ENCODE measurements at regions not wholly inside any gene's neighbourhood (a gene's known extent, or its start where the extent isn't known, plus 50 kb on each side); places are given as distances from the start of the nearest gene placed in this dataset.

- Mint-ChIP-seq H3K9me3 (peaks cover 22 to 27% of the 10 kb centered on the region in 2 experiments; a peak in 4 of 5 replicates), H3K4me3 (no peak overlapping the region), H3K27me3 (ENCODE audit: low read depth) (no peaks in the 10 kb centered on the region; the same call in 1 of the 2 replicates), H3K27ac (no peak overlapping the region), H3K4me1 (peaks cover 8 to 14% of the 10 kb centered on the region in 2 experiments), H3K36me3 (ENCODE audit: insufficient read depth in 1 of 3, low read depth in 3 of 3) (peaks cover 11 to 28% (median 12%) of the 10 kb centered on the region in 3 experiments)
- DNase-seq: no peak
- Histone ChIP-seq H3K56ac (ENCODE audit: insufficient read length, low read depth, low read length) (no peak overlapping the region), H4K20me1 (ENCODE audit: control insufficient read depth, insufficient read depth, insufficient read length) (no peaks in the 10 kb centered on the region), H3K14ac (ENCODE audit: insufficient read depth, low read length) (no peak overlapping the region), H3T11ph (ENCODE audit: low read length) (no peak overlapping the region), H3K79me2 (ENCODE audit: insufficient read depth, low read length) (no peaks in the 10 kb centered on the region), H2BK15ac (ENCODE audit: low read depth, low read length) (no peak overlapping the region), H2BK5ac (ENCODE audit: insufficient read length, low read length) (no peak overlapping the region), H3K79me1 (ENCODE audit: insufficient read depth, low read depth, low read length, poor library complexity, severe bottlenecking) (no peaks in the 10 kb centered on the region), H3K4ac (ENCODE audit: low read depth, low read length) (no peak overlapping the region), H4K91ac (ENCODE audit: insufficient read length, low read depth, low read length) (no peak overlapping the region), H3K23ac (ENCODE audit: insufficient read length, low read depth, low read length) (no peak overlapping the region), H3K4me1 (ENCODE audit: insufficient read depth, low read length) (no peaks in the 10 kb centered on the region; the same call in 1 of the 2 replicates), H2AK5ac (ENCODE audit: insufficient read length, low read length) (no peak overlapping the region), H2BK20ac (ENCODE audit: low read depth, low read length, poor library complexity, severe bottlenecking) (no peak overlapping the region), H4K8ac (replicated peaks; ENCODE audit: insufficient read length, low read depth, low read length) (no peak overlapping the region), H3K27me3 (ENCODE audit: insufficient read depth, low read length) (no peaks in the 10 kb centered on the region), H2AFZ (ENCODE audit: low read length) (no peak overlapping the region), H3K4me2 (ENCODE audit: insufficient read depth, insufficient read length, low read length) (no peak overlapping the region), H3K23me2 (ENCODE audit: insufficient read length, low read depth, low read length, poor library complexity, severe bottlenecking) (no peaks in the 10 kb centered on the region), H2BK120ac (ENCODE audit: low read depth, low read length, poor library complexity, severe bottlenecking) (no peak overlapping the region), H4K5ac (ENCODE audit: insufficient read length, low read depth, low read length) (no peak overlapping the region), H3K9ac (ENCODE audit: extremely low read depth, insufficient read length, low read length) (no peak overlapping the region), H3K27ac (ENCODE audit: insufficient read length, low read depth, low read length) (no peak overlapping the region), H3K9me3 (ENCODE audit: control insufficient read depth, low read depth, low read length) (no peaks in the 10 kb centered on the region), H3K18ac (ENCODE audit: insufficient read length, low read depth, low read length) (no peak overlapping the region), H2BK12ac (ENCODE audit: insufficient read length, low read depth, low read length) (no peak overlapping the region)
- WGBS (ENCODE audit: extremely low coverage, insufficient read length, low lambda C conversion rate): no CpG with 5 or more reads among the region's 3 CpGs
- no peak for TF ChIP-seq CTCF (conservative IDR thresholded peaks at IDR 0.05)
Measured at GRCh38 chr3:161798016-161798415, 301.4 kb downstream of the OTOL1 start.

Measured in H9 (cell line).